ENCODE measurements at regions not wholly inside any gene's neighbourhood (a gene's known extent, or its start where the extent isn't known, plus 50 kb on each side); places are given as distances from the start of the nearest gene placed in this dataset.
A peak's percentile ranks its signal among the peaks of the same experiment; 100 is the strongest.

GRCh38 chr18:46278481-46279465, 174.6 kb downstream of the HAUS1 start:
- intact Hi-C loops (cut with micrococcal nuclease; ENCODE audit: unreplicated experiment) = no loop called here
- POLR2A ChIA-PET = no interaction called here
- H3K4me1 Mint-ChIP-seq (ENCODE audit: low read depth, unreplicated experiment) = peaks cover 8% of the 10 kb centered on the region
- H3K27ac Mint-ChIP-seq (ENCODE audit: unreplicated experiment) = no peak overlapping the region
- CTCF ChIA-PET = interaction anchor here (0.6 to 1.5 kb wide), 2 partner anchors 29 to 379 kb away, joined by 3 to 5 read pairs; no protein-coding TSS in a partner anchor
- no peak for TF ChIP-seq CTCF (IDR thresholded peaks at IDR 0.05; ENCODE audit: insufficient read depth in 1 of 2, low read depth in 1 of 2, low read length in 1 of 2, severe bottlenecking in 1 of 2, unreplicated experiment in 1 of 2)
- no peaks in the 10 kb centered on the region for H3K36me3 Mint-ChIP-seq (ENCODE audit: insufficient read depth, unreplicated experiment)
- DNase-seq = no peak
- no peak overlapping the region for H3K4me3 Mint-ChIP-seq (ENCODE audit: unreplicated experiment)
- Histone ChIP-seq H3K4me1 (no peaks in the 10 kb centered on the region), H3K9me3 (no peaks in the 10 kb centered on the region), H3K36me3 (ENCODE audit: control insufficient read depth, insufficient read depth, low read length) (no peaks in the 10 kb centered on the region), H3K27me3 (replicated peaks; ENCODE audit: control insufficient read depth, insufficient read depth, low read length) (no peaks in the 10 kb centered on the region), H3K4me3 (ENCODE audit: low read depth, low read length) (no peak overlapping the region)
- H3K9me3 Mint-ChIP-seq (ENCODE audit: unreplicated experiment) = no peaks in the 10 kb centered on the region
- no peaks in the 10 kb centered on the region for H3K27me3 Mint-ChIP-seq (ENCODE audit: insufficient read depth, unreplicated experiment)
- BruUV-seq (replicated peaks) = no TSS peak

GRCh38 chr18:46279673-46280072, 175.5 kb downstream of the HAUS1 start:
- H3K9me3 Mint-ChIP-seq (ENCODE audit: unreplicated experiment) = no peaks in the 10 kb centered on the region
- no peaks in the 10 kb centered on the region for H3K36me3 ChIP-seq (ENCODE audit: control insufficient read depth, insufficient read depth, low read length)
- no peak overlapping the region for H3K27ac Mint-ChIP-seq (ENCODE audit: unreplicated experiment)
- no peak for TF ChIP-seq CTCF (IDR thresholded peaks at IDR 0.05; ENCODE audit: insufficient read depth in 1 of 2, low read depth in 1 of 2, low read length in 1 of 2, severe bottlenecking in 1 of 2, unreplicated experiment in 1 of 2)
- intact Hi-C loops (cut with micrococcal nuclease; ENCODE audit: unreplicated experiment) = loop anchor here (2.0 kb wide), 1 partner anchor 379 kb away; no protein-coding TSS in a partner anchor
- ChIA-PET CTCF (no interaction called here), POLR2A (no interaction called here)
- no TSS peak for BruUV-seq (replicated peaks)
- no peak overlapping the region for H3K4me3 Mint-ChIP-seq (ENCODE audit: unreplicated experiment)
- no peak overlapping the region for H3K4me3 ChIP-seq (ENCODE audit: low read depth, low read length)
- DNase-seq = no peak
- no peaks in the 10 kb centered on the region for H3K27me3 ChIP-seq (replicated peaks; ENCODE audit: control insufficient read depth, insufficient read depth, low read length)
- no peaks in the 10 kb centered on the region for H3K4me1 Mint-ChIP-seq (ENCODE audit: low read depth, unreplicated experiment)
- H3K4me1 ChIP-seq = no peaks in the 10 kb centered on the region
- H3K36me3 Mint-ChIP-seq (ENCODE audit: insufficient read depth, unreplicated experiment) = no peaks in the 10 kb centered on the region
- no peaks in the 10 kb centered on the region for H3K27me3 Mint-ChIP-seq (ENCODE audit: insufficient read depth, unreplicated experiment)
- H3K9me3 ChIP-seq = no peaks in the 10 kb centered on the region

GRCh38 chr18:46281185-46282176, 177.3 kb downstream of the HAUS1 start:
- intact Hi-C loops (cut with micrococcal nuclease; ENCODE audit: unreplicated experiment) = loop anchor here (1.0 to 2.0 kb wide), 2 partner anchors 200 to 377 kb away; no protein-coding TSS in a partner anchor
- Histone ChIP-seq H3K9me3 (no peaks in the 10 kb centered on the region), H3K4me1 (no peaks in the 10 kb centered on the region), H3K36me3 (ENCODE audit: control insufficient read depth, insufficient read depth, low read length) (no peaks in the 10 kb centered on the region), H3K27me3 (replicated peaks; ENCODE audit: control insufficient read depth, insufficient read depth, low read length) (no peaks in the 10 kb centered on the region), H3K4me3 (ENCODE audit: low read depth, low read length) (no peak overlapping the region)
- Mint-ChIP-seq H3K36me3 (ENCODE audit: insufficient read depth, unreplicated experiment) (no peaks in the 10 kb centered on the region), H3K27ac (ENCODE audit: unreplicated experiment) (no peak overlapping the region), H3K4me3 (ENCODE audit: unreplicated experiment) (no peak overlapping the region), H3K27me3 (ENCODE audit: insufficient read depth, unreplicated experiment) (no peaks in the 10 kb centered on the region), H3K4me1 (ENCODE audit: low read depth, unreplicated experiment) (no peaks in the 10 kb centered on the region), H3K9me3 (ENCODE audit: unreplicated experiment) (no peaks in the 10 kb centered on the region)
- ChIA-PET CTCF (interaction anchor here (0.6 to 1.8 kb wide), 4 partner anchors 45 to 377 kb away, joined by 3 to 31 read pairs (median 4); no protein-coding TSS in a partner anchor), POLR2A (no interaction called here)
- peak; percentile 43 to 56 for DNase-seq
- peak; percentile 65 to 74 for TF ChIP-seq CTCF (IDR thresholded peaks at IDR 0.05; ENCODE audit: insufficient read depth in 1 of 2, low read depth in 1 of 2, low read length in 1 of 2, severe bottlenecking in 1 of 2, unreplicated experiment in 1 of 2)
- no TSS peak for BruUV-seq (replicated peaks)

All from Caco-2 (cell line).